HG02943 (cell line): ENCODE measurements at regions not wholly inside any gene's neighbourhood (a gene's known extent, or its start where the extent isn't known, plus 50 kb on each side); places are given as distances from the start of the nearest gene placed in this dataset.
"Not testable (repeated sequence)": the region's sequence is repeated elsewhere in the genome, so short reads cannot be mapped to it uniquely, and the experiment has no call there.

Experiments
- ATAC-seq: cut with Tn5 transposase; IDR thresholded peaks from one replicate; pipeline ENCODE4 v1.9.1; 2021; ENCODE audit warnings: mild to moderate bottlenecking, low read depth, moderate library complexity; ENCODE audit not compliant: unreplicated experiment

DNA sequence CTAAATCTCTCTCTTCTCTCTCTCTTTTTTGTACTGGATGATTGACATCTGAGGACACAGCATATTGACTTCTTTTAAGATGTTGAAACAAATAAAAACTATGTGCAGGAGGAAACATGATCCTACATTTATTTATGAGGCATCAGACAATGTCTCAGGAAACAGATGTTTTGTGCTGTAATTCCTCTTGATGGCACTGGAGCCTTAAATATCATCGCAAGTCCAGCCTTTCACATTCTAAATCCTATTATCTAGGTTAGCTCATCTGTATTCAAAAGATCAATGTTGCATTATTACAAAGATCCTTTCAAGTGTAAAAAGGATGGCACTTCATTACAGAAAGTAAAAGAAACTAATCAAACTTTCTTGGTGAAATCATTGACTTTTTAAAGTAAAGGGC is 63.9 kb downstream of the MAT2B start:
- ATAC-seq, result no peak

GRCh38 chr5:163571744-163572143 is 66.3 kb downstream of the MAT2B start:
- no peak for ATAC-seq

GRCh38 chr5:163574472-163575440 is 69.3 kb downstream of the MAT2B start:
- no peak for ATAC-seq

GRCh38 chr5:163578652-163579051 is 73.2 kb downstream of the MAT2B start:
- ATAC-seq, result no peak

- ATAC-seq, result no peak
These were observed 74.3 kb downstream of the MAT2B start for GRCh38 chr5:163579729-163580128.

- ATAC-seq, result no peak
These were observed 75.1 kb downstream of the MAT2B start for GRCh38 chr5:163580516-163580915.

- ATAC-seq, result not testable (repeated sequence)
These were observed 78.2 kb downstream of the MAT2B start for GRCh38 chr5:163583491-163584153.

DNA sequence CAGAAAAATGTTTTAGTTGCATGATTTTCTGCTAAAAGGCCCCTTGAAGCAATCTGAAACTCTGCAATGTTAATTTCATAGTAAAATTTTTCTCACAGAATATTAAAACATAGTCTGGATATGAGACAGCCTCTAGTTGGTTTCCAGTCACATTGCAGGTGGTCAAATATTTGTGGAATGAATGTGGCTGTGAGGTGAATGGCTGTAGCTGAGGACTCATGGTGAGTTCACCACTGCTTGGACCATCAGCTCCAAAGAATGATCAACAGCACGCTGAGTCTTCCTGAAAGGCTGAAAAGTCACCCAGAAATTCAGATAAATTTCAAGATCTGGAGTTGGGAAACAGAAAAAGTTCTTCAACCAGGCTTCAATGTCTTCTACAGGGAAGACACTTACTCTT is 79.8 kb downstream of the MAT2B start:
- ATAC-seq, result no peak

- no peak for ATAC-seq
These were observed 81.1 kb downstream of the MAT2B start for GRCh38 chr5:163586531-163586956.

DNA sequence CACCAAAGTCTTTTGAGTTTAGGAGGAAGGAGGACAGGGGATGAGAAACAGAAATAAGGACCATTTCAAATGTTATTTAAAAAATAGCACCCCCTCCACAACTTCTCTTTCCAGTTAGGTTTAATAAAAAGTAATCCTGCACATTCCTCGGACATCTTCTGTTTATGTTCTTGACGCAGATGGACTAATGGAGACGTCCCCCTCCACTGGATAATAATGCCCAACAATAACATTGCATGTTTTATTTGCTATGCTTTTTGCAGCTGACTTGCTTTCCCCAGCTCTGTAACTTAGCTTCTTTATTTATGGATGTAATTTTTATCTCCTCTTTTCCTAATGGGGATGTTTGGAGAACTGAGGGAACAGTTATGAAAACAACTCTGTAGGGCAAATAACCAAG is 89.5 kb downstream of the MAT2B start:
- no peak for ATAC-seq

DNA sequence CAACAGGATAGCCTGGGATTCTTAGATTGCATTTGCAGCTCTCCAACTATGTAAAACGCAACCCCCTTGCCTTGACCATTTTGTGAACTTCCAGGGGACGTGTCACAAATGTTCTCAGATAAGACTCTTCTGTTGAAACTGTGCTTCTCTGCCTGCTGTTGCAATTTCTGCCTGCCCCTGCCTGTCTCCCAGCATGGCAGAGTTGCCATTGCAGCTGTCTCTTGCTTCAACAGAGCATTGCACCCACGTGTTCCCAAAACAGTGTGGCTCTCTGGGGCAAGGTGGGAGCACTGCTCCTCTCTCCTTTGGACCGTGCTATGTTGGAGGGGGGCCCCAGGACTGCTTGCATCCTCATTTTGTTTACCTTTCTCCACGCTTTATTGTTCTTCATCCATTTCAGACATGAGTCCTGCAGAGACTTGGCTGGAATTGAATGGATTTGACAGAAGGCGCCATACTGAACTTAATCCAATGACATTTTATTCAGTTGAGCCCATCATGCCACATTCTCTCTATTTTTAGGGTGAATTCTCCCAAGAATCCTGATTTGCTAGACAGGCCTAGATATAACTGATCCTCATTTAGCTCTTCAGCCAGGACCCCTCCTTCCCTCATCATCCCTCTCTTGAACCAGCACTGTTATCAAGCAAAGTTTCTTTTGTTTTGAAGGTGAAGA is 90.7 kb downstream of the MAT2B start:
- ATAC-seq, result no peak

DNA sequence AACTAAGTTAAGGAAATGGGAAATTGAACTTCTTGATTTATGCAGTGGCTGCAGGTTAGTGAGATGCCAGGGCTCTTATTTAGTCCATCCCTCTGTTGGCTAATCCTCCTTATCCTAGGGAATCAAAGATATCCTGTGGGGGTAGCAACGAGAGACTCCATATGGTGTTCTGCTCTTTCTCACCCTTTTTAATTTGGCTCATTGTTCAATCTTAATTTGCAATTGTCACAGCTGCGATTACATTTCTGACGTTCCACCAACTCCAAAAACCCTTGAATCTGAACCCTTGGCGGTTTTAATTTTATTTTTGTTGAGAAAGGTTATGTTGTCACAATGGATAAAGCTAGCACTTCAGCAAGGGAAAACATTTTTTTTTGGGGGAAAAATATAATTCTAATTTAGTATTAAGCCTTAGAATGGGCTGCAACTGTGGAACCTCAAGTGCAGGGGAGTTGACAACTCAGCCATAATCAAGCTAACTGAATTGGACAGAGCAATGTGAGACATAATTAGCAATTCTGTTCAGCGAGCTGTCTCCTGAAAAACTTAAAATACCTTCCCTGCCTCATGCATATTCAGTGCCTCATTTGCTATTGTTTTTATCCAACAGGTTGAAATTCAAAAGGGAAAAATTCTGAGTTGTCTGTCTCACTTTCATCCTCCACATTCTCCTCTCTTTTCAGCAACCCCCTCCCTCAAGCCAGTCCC is 91.3 kb downstream of the MAT2B start:
- no peak for ATAC-seq

DNA sequence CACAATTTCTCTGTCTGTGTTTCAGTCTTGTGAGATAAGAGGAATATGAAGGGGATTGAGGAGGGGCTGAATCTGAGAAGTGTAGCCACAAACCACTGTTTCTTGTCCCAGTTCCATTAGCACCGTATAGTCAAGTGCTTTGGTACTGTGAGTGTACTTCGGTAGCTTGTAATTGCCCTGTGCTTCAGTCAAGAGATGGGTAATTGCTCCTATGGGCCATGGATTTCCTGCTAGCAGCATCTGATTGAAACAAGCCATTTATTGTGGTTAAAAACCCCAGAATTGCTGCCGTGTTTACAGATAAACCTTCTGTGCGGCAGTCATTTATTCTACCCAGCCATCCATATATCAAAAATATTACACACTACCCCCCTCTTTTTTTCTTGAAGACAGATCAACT is 98.6 kb downstream of the MAT2B start:
- no peak for ATAC-seq

GRCh38 chr5:163607256-163607655 is 101.8 kb downstream of the MAT2B start:
- no peak for ATAC-seq

DNA sequence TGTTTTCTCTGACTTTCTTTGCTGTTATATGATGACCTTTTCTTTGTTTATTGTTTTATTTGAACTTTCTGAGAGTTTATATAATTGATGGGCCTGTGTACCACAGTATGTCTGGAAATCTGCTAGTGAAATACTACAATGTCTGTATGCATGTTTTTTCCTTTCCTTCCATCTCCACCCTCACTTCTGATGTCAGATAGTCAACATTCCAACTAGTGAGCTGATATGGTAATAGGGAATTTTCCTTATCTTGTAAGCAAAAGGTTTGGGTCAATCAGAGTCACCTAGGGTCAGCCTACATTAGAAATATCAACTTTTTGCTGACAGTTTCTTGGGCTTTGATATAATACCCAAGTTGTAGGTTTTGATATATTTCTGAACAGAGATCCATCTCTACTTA is 103.2 kb downstream of the MAT2B start:
- ATAC-seq, result no peak

GRCh38 chr5:163609910-163610309 is 104.5 kb downstream of the MAT2B start:
- no peak for ATAC-seq

DNA sequence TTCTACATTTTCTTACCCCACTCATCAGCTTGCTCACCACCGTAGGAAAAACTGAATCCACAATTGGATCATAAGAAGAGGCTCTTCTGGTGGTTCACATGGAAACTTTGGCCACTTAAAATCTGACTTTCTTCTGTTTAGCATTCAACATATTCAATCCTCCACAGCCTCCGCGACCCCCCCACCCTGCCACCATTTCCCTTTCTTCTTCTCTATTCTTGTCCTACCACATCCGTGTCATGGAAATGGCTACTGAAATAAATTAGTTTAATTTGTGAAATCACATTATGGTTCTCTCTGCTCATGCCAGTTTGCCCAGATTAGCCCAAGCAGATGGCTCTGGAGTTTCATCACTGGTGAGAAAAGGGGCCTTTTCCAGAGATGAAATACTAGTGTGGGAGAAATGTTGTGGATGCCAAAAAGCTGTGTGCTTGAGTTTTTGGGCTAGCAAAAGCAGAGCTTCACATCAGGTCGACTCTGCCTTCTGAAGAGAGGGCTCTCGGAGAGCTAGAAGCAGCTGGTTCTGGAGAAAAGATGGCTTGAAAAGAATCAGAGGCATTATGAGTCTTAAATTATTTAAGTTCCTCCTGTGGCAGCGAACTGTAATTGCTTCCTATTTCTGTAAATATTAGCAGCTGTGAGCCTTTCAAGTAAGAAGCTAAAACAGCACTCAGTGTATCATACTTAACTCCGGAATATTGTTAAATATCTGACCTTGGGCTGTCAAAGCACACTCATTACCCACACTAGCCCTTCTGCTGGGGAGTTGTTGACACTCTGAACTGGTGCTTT is 107.1 kb downstream of the MAT2B start:
- ATAC-seq, result no peak

GRCh38 chr5:163613150-163613442 is 107.7 kb downstream of the MAT2B start:
- ATAC-seq, result no peak

DNA sequence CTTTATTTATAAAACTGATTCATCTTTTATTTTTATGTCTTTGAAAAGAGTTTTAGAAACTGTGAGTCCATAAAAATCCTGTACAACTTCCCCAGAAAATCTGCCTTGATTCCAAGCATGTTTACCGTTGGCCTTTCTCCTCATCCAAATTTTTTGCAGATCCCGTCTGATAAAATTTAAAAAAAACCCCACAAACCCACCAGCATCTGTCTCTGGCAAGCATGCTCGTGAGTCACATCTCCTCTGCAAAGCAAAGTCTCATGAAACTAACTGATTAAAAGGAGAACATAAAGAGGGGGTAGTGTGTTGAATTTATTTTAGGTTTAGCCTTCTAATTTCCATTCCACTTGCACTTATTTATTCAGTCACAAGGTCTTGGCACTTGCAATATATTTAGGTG is 109.4 kb downstream of the MAT2B start:
- no peak for ATAC-seq
